ENCODE measurements at regions not wholly inside any gene's neighbourhood (a gene's known extent, or its start where the extent isn't known, plus 50 kb on each side); places are given as distances from the start of the nearest gene placed in this dataset.
"Not testable (repeated sequence)": the region's sequence is repeated elsewhere in the genome, so short reads cannot be mapped to it uniquely, and the experiment has no call there.

- H3K27ac ChIP-seq (ENCODE audit: low read depth, low read length) = peak overlapping the region; percentile 39
- no peak overlapping the region; the same call in 1 of the 2 replicates for H3K9ac ChIP-seq (ENCODE audit: low read depth, low read length)
Observed at GRCh38 chrX:114051667-114052315, 532.1 kb upstream of the HTR2C start.

GRCh38 chrX:114050075-114050796, 533.6 kb upstream of the HTR2C start:
- Histone ChIP-seq H3K4me3 (ENCODE audit: low read depth, low read length) (no peak overlapping the region), H3K27me3 (ENCODE audit: control insufficient read depth, insufficient read depth, low read length) (no peaks in the 10 kb centered on the region), H3K36me3 (ENCODE audit: control insufficient read depth, insufficient read depth, low read length) (peaks cover 43% of the 10 kb centered on the region), H3K9me3 (ENCODE audit: control insufficient read depth, insufficient read depth, low read length) (no peaks in the 10 kb centered on the region), H3K9ac (ENCODE audit: low read depth, low read length) (no peak overlapping the region), H3K27ac (ENCODE audit: low read depth, low read length) (no peak overlapping the region), H3K4me1 (ENCODE audit: control insufficient read depth, insufficient read depth, low read length) (peaks cover 41% of the 10 kb centered on the region)

More at GRCh38 chrX:114051667-114052315, 532.1 kb upstream of the HTR2C start:
- Histone ChIP-seq H3K4me1 (ENCODE audit: control insufficient read depth, insufficient read depth, low read length) (peaks cover 36% of the 10 kb centered on the region), H3K27me3 (ENCODE audit: control insufficient read depth, insufficient read depth, low read length) (no peaks in the 10 kb centered on the region), H3K9me3 (ENCODE audit: control insufficient read depth, insufficient read depth, low read length) (no peaks in the 10 kb centered on the region), H3K36me3 (ENCODE audit: control insufficient read depth, insufficient read depth, low read length) (peaks cover 36% of the 10 kb centered on the region), H3K4me3 (ENCODE audit: low read depth, low read length) (no peak overlapping the region)

DNA sequence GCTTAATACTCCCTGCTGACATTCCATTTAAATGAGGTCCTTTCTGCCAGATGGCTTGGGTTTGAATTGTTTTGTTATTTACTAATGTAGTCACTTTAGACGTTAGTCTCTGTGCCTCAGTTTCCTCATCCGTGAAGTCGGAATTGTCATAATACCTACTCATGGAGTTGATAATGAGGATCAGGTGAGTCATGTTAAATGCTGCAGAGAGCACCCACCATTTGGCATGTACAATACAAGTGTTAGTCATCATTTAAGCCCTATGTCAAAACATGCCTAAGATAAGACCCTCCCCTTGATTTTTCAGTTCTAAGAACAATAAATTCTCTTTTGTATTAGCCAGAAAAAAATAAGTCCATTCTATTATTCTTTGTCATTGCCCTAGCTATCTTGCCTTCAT, 534.8 kb upstream of the HTR2C start:
- H3K27me3 ChIP-seq (ENCODE audit: control insufficient read depth, insufficient read depth, low read length) = no peaks in the 10 kb centered on the region
- peaks cover 54% of the 10 kb centered on the region for H3K36me3 ChIP-seq (ENCODE audit: control insufficient read depth, insufficient read depth, low read length)
- H3K27ac ChIP-seq (ENCODE audit: low read depth, low read length) = peak overlapping the region; percentile 36
- no peaks in the 10 kb centered on the region for H3K9me3 ChIP-seq (ENCODE audit: control insufficient read depth, insufficient read depth, low read length)
- peaks cover 41% of the 10 kb centered on the region for H3K4me1 ChIP-seq (ENCODE audit: control insufficient read depth, insufficient read depth, low read length)
- H3K9ac ChIP-seq (ENCODE audit: low read depth, low read length) = no peak overlapping the region
- H3K4me3 ChIP-seq (ENCODE audit: low read depth, low read length) = no peak overlapping the region

DNA sequence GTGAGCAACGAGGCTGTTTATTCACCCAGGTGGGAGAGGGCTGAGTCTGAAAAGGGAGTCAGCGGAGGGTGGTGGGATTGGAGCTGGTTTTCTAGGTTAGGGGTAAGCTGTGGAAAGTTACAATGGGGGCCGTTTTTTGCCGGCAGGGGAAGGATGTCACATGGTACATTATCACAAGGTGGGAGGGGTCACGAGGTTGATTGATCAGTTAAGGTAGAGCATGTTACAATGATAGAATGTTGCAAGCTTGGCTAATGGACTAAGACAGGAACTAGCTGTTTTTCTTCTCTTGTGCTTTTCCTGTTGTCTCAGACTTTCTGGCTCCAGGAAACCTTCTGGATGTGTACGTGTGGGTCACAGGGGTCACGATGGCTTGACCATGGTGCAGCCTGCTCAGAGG, 536.3 kb upstream of the HTR2C start:
- Histone ChIP-seq H3K4me1 (ENCODE audit: control insufficient read depth, insufficient read depth, low read length) (peaks cover 41% of the 10 kb centered on the region), H3K9me3 (ENCODE audit: control insufficient read depth, insufficient read depth, low read length) (no peaks in the 10 kb centered on the region), H3K9ac (ENCODE audit: low read depth, low read length) (no peak overlapping the region), H3K36me3 (ENCODE audit: control insufficient read depth, insufficient read depth, low read length) (peaks cover 64% of the 10 kb centered on the region), H3K27ac (ENCODE audit: low read depth, low read length) (no peak overlapping the region), H3K27me3 (ENCODE audit: control insufficient read depth, insufficient read depth, low read length) (no peaks in the 10 kb centered on the region), H3K4me3 (ENCODE audit: low read depth, low read length) (peak overlapping the region; percentile 22; the same call in 1 of the 2 replicates)

- Histone ChIP-seq H3K4me3 (ENCODE audit: low read depth, low read length) (peak overlapping the region; percentile 50), H3K9me3 (ENCODE audit: control insufficient read depth, insufficient read depth, low read length) (no peaks in the 10 kb centered on the region), H3K9ac (ENCODE audit: low read depth, low read length) (no peak overlapping the region), H3K27ac (ENCODE audit: low read depth, low read length) (no peak overlapping the region), H3K27me3 (ENCODE audit: control insufficient read depth, insufficient read depth, low read length) (no peaks in the 10 kb centered on the region), H3K4me1 (ENCODE audit: control insufficient read depth, insufficient read depth, low read length) (peaks cover 39% of the 10 kb centered on the region), H3K36me3 (ENCODE audit: control insufficient read depth, insufficient read depth, low read length) (peaks cover 64% of the 10 kb centered on the region)
Observed at GRCh38 chrX:114046695-114047279, 537.1 kb upstream of the HTR2C start.

DNA sequence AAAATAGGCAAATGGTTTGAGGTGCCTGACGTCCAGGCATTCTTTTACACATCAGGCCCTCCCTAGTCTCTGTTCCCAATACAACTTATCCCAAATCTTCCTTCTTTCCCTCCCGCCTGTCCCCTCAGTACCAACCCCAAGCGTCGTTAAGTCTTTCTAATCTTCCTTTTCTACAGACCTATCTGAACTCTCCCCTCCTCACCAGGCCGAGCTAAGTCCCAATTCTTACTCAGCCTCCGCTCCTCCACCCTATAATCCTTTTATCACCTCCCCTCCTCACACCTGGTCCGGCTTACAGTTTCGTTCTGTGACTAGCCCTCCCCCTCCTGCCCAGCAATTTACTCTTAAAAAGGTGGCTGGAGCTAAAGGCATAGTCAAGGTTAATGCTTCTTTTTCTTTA, 542.4 kb upstream of the HTR2C start:
- Histone ChIP-seq H3K9ac (ENCODE audit: low read depth, low read length) (peak overlapping the region; percentile 94), H3K4me1 (ENCODE audit: control insufficient read depth, insufficient read depth, low read length) (peaks cover 31% of the 10 kb centered on the region), H3K36me3 (ENCODE audit: control insufficient read depth, insufficient read depth, low read length) (peaks cover 29% of the 10 kb centered on the region), H3K4me3 (ENCODE audit: low read depth, low read length) (peak overlapping the region; percentile 76)
- not testable (repeated sequence) for H3K9me3 ChIP-seq (ENCODE audit: control insufficient read depth, insufficient read depth, low read length); H3K27ac ChIP-seq (ENCODE audit: low read depth, low read length); H3K27me3 ChIP-seq (ENCODE audit: control insufficient read depth, insufficient read depth, low read length)

DNA sequence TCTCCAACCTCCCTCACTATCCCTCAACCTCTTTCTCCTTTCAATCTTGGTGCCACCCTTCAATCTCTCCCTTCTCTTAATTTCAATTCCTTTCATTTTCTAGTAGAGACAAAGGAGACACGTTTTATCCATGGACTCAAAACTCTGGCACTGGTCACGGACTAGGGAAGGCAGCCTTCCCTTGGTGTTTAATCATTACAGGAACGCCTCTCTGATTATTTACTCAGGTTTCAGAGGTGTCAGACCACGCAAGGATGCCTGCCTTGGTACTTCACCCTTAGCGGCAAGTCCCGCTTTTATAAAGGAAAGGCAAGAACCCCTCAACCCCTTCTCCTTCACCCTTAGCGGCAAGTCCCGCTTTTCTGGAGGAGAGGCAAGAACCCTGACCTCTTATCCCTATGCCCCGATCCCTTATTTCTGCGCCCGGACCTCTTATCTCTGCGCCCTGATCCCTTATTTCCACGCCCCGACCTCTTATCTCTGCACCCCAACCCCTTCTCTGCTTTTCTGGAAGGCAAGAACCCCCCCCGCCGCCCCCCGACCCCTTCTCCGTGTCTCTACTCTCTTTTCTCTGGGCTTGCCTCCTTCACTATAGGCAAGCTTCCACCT, 543.1 kb upstream of the HTR2C start:
- Histone ChIP-seq H3K36me3 (ENCODE audit: control insufficient read depth, insufficient read depth, low read length) (peaks cover 27% of the 10 kb centered on the region), H3K9ac (ENCODE audit: low read depth, low read length) (peak overlapping the region; percentile 94), H3K27ac (ENCODE audit: low read depth, low read length) (peak overlapping the region; percentile 80), H3K4me3 (ENCODE audit: low read depth, low read length) (peak overlapping the region; percentile 76), H3K4me1 (ENCODE audit: control insufficient read depth, insufficient read depth, low read length) (peaks cover 35% of the 10 kb centered on the region)
- H3K27me3 ChIP-seq (ENCODE audit: control insufficient read depth, insufficient read depth, low read length); H3K9me3 ChIP-seq (ENCODE audit: control insufficient read depth, insufficient read depth, low read length): not testable (repeated sequence)

DNA sequence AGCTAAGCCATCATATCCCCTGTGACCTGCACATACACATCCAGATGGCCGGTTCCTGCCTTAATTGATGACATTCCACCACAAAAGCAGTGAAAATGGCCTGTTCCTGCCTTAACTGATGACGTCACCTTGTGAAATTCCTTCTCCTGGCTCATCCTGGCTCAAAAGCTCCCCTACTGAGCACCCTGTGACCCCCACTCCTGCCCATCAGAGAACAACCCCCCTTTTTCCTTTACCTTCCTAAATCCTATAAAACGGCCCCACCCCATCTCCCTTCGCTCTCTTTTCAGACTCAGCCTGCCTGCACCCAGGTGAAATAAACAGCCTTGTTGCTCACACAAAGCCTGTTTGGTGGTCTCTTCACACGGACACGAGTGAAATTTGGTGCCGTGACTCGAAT, 543.8 kb upstream of the HTR2C start:
- H3K4me3 ChIP-seq (ENCODE audit: low read depth, low read length) = peak overlapping the region; percentile 76
- H3K36me3 ChIP-seq (ENCODE audit: control insufficient read depth, insufficient read depth, low read length) = peaks cover 20% of the 10 kb centered on the region
- H3K9me3 ChIP-seq (ENCODE audit: control insufficient read depth, insufficient read depth, low read length); H3K27me3 ChIP-seq (ENCODE audit: control insufficient read depth, insufficient read depth, low read length): not testable (repeated sequence)
- H3K4me1 ChIP-seq (ENCODE audit: control insufficient read depth, insufficient read depth, low read length) = peaks cover 33% of the 10 kb centered on the region
- H3K9ac ChIP-seq (ENCODE audit: low read depth, low read length) = peak overlapping the region; percentile 94
- H3K27ac ChIP-seq (ENCODE audit: low read depth, low read length) = peak overlapping the region; percentile 93

GRCh38 chrX:114038358-114038757, 545.5 kb upstream of the HTR2C start:
- Histone ChIP-seq H3K27ac (ENCODE audit: low read depth, low read length) (peak overlapping the region; percentile 93), H3K9me3 (ENCODE audit: control insufficient read depth, insufficient read depth, low read length) (no peaks in the 10 kb centered on the region), H3K27me3 (ENCODE audit: control insufficient read depth, insufficient read depth, low read length) (no peaks in the 10 kb centered on the region), H3K4me1 (ENCODE audit: control insufficient read depth, insufficient read depth, low read length) (peaks cover 33% of the 10 kb centered on the region), H3K9ac (ENCODE audit: low read depth, low read length) (peak overlapping the region; percentile 59), H3K36me3 (ENCODE audit: control insufficient read depth, insufficient read depth, low read length) (peaks cover 4% of the 10 kb centered on the region), H3K4me3 (ENCODE audit: low read depth, low read length) (peak overlapping the region; percentile 27)

GRCh38 chrX:114037515-114037914, 546.4 kb upstream of the HTR2C start:
- Histone ChIP-seq H3K9me3 (ENCODE audit: control insufficient read depth, insufficient read depth, low read length) (no peaks in the 10 kb centered on the region), H3K4me1 (ENCODE audit: control insufficient read depth, insufficient read depth, low read length) (peaks cover 33% of the 10 kb centered on the region), H3K9ac (ENCODE audit: low read depth, low read length) (peak overlapping the region; percentile 15; the same call in 1 of the 2 replicates), H3K4me3 (ENCODE audit: low read depth, low read length) (no peak overlapping the region), H3K36me3 (ENCODE audit: control insufficient read depth, insufficient read depth, low read length) (no peaks in the 10 kb centered on the region; the same call in 1 of the 2 replicates), H3K27me3 (ENCODE audit: control insufficient read depth, insufficient read depth, low read length) (no peaks in the 10 kb centered on the region), H3K27ac (ENCODE audit: low read depth, low read length) (peak overlapping the region; percentile 93)
